GM12873 (cell line): ENCODE measurements at regions not wholly inside any gene's neighbourhood (a gene's known extent, or its start where the extent isn't known, plus 50 kb on each side); places are given as distances from the start of the nearest gene placed in this dataset.
A peak's percentile ranks its signal among the peaks of the same experiment; 100 is the strongest.

ENCODE experiments used
- CTCF ChIP-seq: IDR thresholded peaks from 2 replicates; pipeline ENCODE4 v1.5.1; 2012; ENCODE audit warnings: low read depth, mild to moderate bottlenecking, moderate library complexity, low read length, control low read depth; ENCODE audit not compliant: insufficient read depth; ENCODE audit errors: missing control alignments

- no peak for TF ChIP-seq CTCF
Measured at GRCh38 chr12:127014079-127014478, 1252.9 kb upstream of the TMEM132C start.

- no peak for TF ChIP-seq CTCF
Measured at GRCh38 chr12:127024791-127025190, 1242.2 kb upstream of the TMEM132C start.

- peak; percentile 26 for TF ChIP-seq CTCF
Measured at GRCh38 chr12:127025545-127025944, 1241.4 kb upstream of the TMEM132C start.

DNA sequence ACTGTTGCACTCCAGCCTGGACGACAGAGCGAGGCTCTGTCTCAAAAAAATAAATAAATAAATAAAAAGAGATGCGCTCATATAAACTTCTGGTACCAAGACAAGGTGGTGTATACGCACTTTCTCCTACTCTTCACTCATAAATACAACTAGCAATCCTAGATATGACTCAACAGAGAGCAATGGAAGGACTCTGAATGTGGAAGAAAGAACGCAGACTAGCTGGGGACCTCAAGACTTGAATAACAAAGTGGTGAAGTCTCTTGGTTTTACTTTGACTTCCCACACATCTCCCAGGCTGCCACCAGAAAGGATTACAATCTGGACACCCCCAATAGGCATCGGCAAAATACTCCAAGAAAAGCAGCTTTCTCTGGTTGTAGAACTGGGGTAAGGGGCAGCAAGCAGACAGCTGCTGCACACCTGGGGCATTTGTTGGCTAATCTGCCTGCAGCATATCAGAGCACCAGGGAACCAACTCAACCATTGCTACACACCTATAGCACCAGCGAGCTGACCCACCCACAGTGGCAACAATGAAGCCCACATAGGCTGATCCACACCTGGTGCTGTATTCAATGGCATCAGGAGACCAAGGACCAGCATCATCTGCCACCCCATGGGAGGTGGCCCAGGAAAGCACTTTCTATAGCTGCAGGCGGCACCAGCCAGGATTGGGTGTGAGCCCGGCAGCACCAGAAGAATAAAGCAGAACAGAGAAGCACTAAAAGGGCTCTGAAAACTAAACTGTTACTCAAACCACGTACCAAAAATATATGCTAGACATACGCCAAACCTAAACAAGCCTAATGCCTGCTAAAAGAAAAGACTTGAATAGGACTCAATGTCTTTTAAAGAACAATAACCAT is 1231.7 kb upstream of the TMEM132C start:
- no peak for TF ChIP-seq CTCF

DNA sequence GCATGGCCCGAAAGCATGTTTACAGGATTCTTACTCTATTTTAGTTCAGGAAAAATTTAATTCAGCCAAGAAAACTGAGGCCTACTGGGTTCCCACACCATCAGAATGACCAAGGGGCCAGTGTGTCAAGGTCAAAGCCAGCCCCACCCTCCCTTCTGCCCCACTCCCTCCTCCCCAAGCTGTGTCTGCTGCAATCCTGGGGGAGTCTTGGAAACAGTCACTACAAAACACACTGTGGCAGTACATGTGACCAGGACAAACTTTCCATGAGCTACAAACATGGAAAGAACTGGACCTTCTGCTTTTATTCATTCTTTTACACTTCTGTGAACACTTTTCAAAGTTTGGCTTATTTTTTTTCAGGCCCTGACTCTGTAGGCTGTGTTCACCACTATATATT is 1228.8 kb upstream of the TMEM132C start:
- TF ChIP-seq CTCF: no peak

DNA sequence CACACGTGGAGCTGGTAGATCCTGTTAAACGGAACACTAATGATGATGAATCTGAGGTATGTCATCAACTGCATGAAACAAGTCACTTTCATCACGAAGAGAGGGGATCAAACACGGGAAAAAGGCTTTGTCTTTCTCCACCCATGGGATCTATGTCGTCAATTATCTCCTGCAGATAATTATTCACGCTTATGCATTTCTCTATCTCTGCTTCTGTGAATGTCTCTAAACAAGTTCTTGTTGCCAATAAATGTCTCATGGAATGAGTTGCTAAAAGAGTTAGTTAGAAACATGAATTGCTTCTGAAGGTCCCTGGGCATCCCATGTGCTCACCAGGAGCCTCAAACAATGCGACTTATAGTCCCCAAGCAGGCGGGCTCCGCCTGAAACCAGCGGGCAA is 1228.2 kb upstream of the TMEM132C start:
- no peak for TF ChIP-seq CTCF

DNA sequence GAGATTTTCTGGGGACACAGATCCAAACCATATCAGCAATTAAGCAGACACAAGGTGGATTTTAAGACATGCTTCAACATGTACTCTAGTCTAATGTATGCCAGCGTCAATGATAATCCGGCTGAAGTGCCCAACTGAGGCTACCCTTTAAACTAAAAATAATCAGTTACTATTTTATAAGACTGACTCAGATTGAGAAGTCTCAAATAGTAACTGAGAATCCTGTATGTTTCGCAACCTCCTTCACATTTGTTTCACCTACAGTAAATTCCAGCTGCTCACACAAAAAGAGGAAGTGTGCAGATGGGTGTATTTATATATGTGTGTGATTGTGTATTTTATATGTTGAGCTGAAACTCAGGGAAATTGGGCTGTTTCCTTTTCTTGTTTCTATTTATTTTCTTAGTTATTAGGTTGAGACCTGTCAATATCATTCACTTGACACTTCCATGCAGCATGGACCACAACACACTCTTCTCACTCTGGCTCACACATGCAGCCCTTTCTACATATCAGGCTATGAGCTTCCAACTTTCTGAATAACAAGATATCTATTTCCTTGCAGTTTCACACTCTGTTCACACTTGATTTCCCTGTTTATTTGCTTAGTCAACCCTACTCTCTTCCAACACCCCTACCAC is 1224.9 kb upstream of the TMEM132C start:
- no peak for TF ChIP-seq CTCF
